GM21360 (cell line): ENCODE measurements at regions not wholly inside any gene's neighbourhood (a gene's known extent, or its start where the extent isn't known, plus 50 kb on each side); places are given as distances from the start of the nearest gene placed in this dataset.
"Not testable (repeated sequence)": the region's sequence is repeated elsewhere in the genome, so short reads cannot be mapped to it uniquely, and the experiment has no call there.

ENCODE experiments used
- ATAC-seq: cut with Tn5 transposase; IDR thresholded peaks from one replicate; pipeline ENCODE4 v1.9.1; 2021; ENCODE audit warnings: mild to moderate bottlenecking, moderate library complexity; ENCODE audit not compliant: unreplicated experiment

DNA sequence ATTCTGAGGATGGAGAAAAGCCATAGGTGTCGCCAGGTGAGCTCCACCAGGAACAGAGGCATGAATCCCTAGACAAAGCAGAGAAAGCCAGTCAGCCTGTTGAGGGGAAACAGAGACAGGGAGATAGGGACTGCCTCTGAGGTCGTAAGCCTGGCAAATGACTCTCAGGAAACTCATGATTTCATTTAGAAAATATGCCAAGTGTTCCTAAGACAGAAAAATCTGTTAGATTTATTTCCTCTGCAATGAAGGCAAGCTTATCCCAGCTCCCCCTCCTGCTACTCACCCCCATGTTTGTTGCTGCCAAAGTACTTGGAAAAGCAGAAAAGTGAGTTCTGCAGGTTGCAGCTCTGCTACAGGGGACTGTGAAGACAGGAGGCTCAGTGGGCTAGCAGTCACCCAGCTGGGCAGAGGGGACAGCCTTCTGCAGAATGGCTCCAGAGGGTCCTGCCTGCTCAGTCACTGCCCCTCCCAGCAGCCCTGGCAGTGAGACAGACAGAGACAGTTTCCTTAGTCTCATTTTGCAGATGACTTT is 184.3 kb downstream of the ADRA2A start:
- ATAC-seq, result no peak

GRCh38 chr10:111265341-111265740 is 188.5 kb downstream of the ADRA2A start:
- ATAC-seq, result no peak

DNA sequence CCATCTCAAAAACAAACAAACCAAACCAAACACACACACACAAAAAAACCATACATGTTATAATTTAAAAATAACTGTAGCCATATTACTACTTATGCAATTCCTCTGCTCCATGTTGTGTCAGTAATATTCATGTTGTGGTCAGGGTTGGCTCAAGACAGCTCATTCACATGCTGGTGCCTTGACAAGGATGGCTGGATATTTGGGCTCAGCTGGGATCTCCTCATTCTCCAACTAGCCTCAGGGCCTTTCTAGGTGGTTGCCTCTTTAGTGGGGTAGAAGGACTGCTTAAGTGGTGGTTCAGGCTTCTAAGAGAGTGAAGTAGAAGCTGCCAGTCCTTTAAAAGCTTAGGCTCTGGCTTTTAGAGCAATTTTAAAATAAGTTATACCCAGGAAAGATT is 189.3 kb downstream of the ADRA2A start:
- ATAC-seq, result no peak

GRCh38 chr10:111267673-111268072 is 190.8 kb downstream of the ADRA2A start:
- ATAC-seq, result no peak

GRCh38 chr10:111273235-111273634 is 196.4 kb downstream of the ADRA2A start:
- ATAC-seq, result no peak

- no peak for ATAC-seq
Measured at GRCh38 chr10:111273635-111274034, 196.8 kb downstream of the ADRA2A start.

DNA sequence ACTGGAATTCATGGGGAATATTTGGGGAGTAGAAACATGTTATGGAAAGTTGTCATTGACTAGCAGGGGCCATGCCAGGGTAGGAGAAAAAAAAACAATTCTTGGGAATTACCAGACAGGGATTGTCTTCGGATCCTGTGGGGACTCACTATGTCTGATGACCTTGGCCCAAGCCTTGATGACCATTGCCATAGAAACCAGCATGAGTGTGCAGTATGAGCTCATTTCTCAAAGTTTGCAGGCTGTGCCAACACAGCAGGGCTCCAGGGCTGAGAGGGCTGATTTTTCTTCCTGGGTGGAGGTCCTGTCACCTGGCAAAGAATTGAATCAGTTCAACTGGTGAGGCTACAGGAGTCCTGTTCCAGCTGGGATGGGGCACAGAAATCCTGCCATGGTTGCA is 198.3 kb downstream of the ADRA2A start:
- ATAC-seq, result no peak

GRCh38 chr10:111277661-111278060 is 200.8 kb downstream of the ADRA2A start:
- ATAC-seq, result no peak

- ATAC-seq, result no peak
Measured at GRCh38 chr10:111278266-111278665, 201.4 kb downstream of the ADRA2A start.

DNA sequence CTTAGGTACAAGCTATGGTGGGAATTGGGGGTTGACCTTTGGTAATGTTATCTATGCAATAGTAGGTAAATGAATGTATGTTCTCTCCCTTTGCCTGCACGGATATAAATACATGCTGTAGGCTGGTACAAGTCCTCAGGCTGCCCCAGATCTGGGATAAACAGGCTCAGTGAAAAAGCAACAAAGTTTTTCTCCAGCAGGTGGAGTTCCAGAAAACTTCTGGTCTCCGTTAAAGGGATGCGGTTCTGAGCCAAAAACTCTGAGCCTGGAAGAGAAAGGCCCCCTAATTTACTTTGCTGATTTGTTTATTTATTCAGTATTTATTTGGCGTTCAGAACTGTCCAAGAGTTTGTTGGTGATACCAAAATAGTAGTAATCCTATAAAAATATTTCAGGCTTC is 204.7 kb downstream of the ADRA2A start:
- ATAC-seq, result no peak

DNA sequence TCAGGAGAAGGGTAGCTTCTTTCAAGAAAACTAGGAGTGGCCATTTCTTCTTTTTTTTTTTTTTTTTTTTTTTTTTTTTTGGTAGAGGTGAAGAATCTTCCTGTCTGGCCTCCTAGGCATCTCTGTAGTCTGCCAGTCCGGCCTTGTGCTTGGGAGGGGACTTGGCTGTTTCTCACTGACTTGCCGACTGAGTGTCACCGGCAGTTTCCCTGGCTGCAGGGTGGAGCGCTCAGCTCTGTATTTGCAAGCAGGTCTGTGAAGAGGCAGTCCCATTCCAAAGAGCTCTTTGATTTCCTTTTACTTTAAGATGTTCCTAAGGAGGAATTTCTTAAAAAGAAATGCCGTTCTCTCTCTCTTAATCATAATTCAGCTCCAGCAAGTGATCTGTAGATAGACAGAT is 212.6 kb downstream of the ADRA2A start:
- no peak for ATAC-seq

DNA sequence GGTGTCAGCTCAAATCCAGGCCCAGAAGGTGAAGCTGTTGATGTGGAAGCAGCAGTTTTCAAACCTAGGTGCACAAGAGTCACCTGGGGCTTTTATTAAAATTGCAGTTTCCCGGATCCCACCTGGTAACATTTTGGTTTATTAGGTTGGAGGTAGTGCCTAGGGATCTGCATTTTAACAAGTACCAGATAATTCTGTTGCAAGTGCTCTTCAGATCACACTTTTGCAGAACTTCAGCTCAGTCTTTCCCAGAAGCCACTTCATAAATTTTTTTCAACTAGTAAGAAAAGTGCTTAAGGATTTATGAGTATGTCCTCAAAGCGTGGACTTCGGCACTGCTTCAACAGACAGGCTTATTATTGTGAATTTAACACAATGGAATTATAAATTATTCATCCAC is 213.8 kb downstream of the ADRA2A start:
- no peak for ATAC-seq

- ATAC-seq, result no peak
Measured at GRCh38 chr10:111295788-111296187, 219.0 kb downstream of the ADRA2A start.

GRCh38 chr10:111297351-111297848 is 220.6 kb downstream of the ADRA2A start:
- ATAC-seq, result no peak

DNA sequence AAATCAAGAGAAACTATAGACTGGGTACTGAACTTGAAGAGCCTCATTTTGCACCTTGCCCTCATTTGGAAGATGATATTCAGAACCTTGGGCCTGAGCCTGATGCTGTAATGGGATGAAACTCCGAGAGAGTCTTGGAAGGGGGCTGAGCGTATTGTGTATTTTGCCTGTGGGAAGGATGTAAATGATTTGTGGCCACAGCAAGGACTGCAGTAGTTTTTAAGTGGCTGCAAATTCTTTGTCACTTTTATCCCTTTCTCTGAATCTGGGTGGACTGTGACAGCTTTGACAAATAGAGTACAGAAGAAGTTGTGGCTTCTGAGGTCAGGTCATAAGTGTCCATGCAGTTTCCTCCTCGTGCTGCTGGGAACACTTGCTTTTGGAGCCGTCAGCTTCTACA is 221.2 kb downstream of the ADRA2A start:
- no peak for ATAC-seq

- no peak for ATAC-seq
Measured at GRCh38 chr10:111299037-111299436, 222.2 kb downstream of the ADRA2A start.

DNA sequence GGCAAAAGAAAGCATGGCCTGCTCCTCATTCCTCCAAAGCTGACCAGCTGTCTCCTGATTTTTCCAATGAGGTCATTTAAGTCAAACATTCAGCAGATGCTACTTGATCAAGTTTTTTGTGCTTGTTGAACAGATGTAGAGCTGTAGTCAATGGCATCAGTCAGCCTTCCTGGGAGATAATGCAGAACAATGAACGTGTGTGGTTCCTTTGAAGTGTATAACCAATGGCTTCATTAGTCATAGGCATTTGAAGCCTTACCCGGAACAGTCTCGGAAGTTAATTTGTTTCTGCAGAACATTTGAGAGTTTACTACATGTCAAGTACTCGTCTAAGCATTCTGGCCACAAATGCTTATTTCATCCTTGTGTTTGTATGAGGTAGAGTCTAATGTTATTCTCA is 227.1 kb downstream of the ADRA2A start:
- ATAC-seq, result no peak

DNA sequence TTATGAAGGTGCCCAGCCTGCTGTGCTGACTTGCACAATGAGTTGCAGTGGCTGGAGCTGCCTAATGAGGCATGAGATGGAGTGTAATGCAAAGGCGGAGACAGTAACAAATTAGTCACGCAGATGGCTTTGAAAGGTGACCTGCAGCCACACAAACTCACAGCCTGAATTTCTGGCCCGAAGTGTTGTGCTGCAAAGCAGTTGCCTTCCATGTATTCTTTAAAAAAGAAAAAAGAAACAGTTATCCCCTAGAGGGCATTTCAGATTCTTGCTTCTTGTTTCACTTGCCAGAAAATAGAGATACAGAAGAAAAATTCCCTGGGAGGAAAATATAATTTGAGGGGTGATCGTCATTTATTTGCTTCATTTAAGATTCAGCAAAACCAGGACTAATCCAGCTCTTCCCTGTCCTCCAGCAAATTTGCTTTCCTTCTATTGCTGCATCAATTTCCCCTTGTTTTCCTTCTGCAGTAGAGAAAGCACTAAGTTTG is 239.9 kb downstream of the ADRA2A start:
- ATAC-seq, result no peak

DNA sequence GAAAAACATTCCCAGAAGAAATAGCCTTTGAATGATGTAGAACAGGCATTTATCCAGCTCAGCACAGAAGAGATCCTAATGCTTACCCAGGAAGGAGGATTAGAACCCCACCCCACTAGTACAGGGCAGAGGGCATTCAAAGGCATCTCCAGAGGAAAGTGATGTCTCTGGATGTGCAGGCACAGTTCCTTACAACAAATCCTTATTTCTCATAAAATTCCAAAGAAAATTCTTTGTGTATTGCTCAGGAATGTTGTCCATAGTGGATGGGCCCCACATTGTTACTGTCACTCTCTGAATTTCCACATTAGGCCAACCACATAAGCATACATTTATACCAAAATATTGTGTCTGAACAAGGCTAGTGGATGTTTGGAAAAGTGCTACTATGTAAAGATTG is 243.0 kb downstream of the ADRA2A start:
- ATAC-seq, result no peak

DNA sequence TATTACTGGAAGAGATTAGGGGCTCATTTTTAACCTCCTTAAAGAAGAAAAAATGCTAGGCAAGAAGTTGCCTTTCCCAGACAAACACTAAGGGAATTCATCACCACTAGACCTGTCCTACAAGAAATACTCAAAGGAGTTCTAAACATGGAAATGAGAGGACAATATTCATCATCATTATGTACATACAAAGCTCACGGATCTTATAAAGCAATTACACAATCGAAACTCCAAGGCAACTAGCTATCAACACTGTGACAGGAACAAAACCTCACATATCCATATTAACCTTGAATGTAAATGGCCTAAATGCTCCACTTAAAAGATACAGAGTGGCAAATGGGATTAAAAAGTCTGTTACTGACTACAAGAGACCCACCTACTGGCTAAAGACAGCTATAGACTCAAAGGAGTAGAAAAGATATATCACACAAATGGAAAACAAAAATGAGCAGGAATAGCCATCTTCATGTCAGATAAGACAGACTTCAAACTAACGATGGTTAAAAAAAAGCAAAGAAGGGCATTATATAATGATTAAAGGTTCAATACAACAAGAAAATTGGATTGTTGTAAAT is 246.6 kb downstream of the ADRA2A start:
- ATAC-seq, result no peak

DNA sequence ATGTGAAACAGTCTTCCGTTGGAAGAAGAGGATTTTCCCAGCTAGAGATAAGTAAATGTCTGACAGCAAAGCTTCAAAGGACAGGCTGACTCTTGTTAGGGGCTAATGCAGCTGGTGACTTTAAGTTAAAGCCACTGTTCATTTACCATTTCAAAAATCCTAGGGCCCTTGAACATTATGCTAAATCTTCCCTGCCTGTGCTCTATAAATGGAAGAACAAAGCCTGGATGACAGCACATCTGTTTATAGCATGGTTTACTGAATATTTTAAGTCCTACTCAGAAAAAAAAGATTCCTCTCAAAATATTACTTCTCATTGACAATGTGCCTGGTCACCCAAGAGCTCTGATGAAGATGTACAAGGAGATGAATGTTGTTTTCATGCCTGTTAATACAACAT is 255.3 kb downstream of the ADRA2A start:
- not testable (repeated sequence) for ATAC-seq

GRCh38 chr10:111335826-111336225 is 259.0 kb downstream of the ADRA2A start:
- no peak for ATAC-seq

DNA sequence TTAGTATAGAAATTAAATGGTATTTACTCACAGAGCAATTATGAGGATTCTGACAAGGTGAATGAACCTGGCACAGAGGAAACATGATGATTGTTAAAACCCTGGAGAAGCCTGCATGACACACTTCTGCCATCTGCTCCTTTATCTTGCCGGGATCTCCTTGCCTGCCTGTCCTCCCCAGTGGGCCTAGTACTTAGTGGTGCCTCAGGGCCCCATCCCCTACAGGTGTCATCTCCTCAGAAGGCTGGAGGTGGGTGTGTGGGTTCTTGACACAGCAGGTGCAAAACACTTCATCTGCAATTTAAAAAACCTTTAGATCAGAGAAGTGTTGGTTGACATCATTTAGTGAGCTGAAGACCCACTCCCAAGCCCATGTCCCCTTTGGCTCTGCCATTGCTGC is 261.2 kb downstream of the ADRA2A start:
- no peak for ATAC-seq
